GM12875 (cell line): ENCODE measurements at regions not wholly inside any gene's neighbourhood (a gene's known extent, or its start where the extent isn't known, plus 50 kb on each side); places are given as distances from the start of the nearest gene placed in this dataset.

ENCODE experiments used
- H3K4me3 ChIP-seq: one replicate; pipeline ENCODE4 v1.5.1; 2011; ENCODE audit warnings: low read depth, low read length, control low read depth
- CTCF ChIP-seq: IDR thresholded peaks from 2 replicates; pipeline ENCODE4 v1.5.1; 2011; ENCODE audit warnings: low read depth, mild to moderate bottlenecking, control low read depth, inconsistent platforms, low read length, moderate library complexity, borderline replicate concordance; ENCODE audit not compliant: insufficient read depth

- H3K4me3 ChIP-seq, result no peak overlapping the region
- no peak for TF ChIP-seq CTCF
Observed at GRCh38 chr2:184472481-184472880, 125.8 kb upstream of the ZNF804A start.

DNA sequence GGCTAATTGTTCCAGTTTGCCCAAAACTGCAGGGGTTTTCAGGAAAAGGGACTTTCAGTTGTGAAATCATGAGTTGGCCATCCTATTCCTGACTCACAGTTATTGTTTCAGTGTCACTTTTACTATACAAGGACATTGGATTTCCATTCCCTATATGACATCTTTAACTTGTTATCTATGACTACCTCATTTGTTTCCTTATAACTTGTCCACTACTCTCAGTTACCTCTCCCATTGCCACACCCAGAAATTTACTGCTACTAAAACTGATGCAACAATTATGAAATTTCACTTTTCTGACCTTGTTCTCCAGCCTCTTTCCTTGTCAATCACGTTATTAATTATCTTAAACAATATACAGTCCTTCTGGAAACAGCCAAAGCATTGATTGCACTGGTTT lies 116.5 kb upstream of the ZNF804A start:
- TF ChIP-seq CTCF, result no peak
- no peak overlapping the region for H3K4me3 ChIP-seq

DNA sequence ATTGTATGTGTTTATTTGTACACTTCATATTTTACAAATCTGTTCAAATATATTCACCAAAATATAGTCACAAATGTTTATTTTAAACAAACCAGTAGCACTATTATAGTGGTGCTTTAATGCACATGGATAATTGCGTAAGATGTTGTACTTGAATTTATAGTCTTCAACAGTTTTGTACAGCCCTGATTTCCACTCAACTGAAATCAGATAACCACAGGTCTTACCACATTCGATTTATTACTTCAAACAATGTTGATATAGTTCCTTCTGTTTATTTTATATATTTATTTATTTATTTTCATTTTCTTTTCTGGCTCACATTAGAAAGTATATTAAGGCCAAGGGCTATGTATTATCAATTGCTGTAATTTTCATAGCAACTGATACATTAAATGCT lies 99.4 kb upstream of the ZNF804A start:
- no peak for TF ChIP-seq CTCF
- H3K4me3 ChIP-seq, result no peak overlapping the region

GRCh38 chr2:184504252-184504651 lies 94.1 kb upstream of the ZNF804A start:
- TF ChIP-seq CTCF, result no peak

GRCh38 chr2:184507254-184507653 lies 91.1 kb upstream of the ZNF804A start:
- no peak for TF ChIP-seq CTCF
- H3K4me3 ChIP-seq, result no peak overlapping the region

More at GRCh38 chr2:184504252-184504651, 94.1 kb upstream of the ZNF804A start:
- no peak overlapping the region for H3K4me3 ChIP-seq

DNA sequence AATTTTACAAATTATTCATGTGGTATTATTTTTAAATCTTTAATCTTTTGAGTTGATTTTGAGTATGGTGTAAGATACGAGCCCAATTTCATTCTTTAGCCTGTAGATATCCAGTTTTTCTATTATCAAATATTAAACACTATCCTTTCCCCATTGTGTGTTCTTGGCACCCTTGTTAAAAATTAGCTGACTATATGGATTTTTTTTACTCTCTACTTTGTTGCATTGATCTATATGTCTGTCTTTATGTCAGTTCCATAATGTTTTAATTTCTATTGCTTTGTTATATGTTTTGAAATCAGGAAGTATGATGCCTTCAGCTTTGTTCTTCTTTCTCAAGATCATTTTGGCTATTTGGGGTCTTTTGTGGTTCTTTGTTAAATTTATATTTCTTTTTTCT lies 80.9 kb upstream of the ZNF804A start:
- TF ChIP-seq CTCF, result no peak
- H3K4me3 ChIP-seq, result no peak overlapping the region

DNA sequence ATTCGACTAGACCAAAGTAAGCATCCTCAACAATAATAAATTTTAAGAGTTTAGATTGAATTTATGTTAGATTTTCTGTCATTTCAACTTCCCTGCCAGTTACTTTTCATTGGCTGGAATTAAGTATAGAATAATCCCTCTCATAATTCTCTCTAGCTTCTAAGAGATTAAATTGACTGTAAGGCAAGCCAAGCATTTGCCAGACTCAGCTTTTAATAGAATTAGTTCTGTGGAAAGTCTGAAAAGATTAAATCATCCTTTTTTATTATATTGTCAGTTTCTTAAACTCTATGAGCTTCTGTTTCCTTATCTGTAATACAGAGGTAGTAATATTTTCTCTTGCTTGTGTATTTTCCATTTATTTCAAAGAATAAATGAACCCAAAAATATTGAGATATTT lies 77.9 kb upstream of the ZNF804A start:
- TF ChIP-seq CTCF, result no peak

More for the DNA sequence above, 77.9 kb upstream of the ZNF804A start:
- no peak overlapping the region for H3K4me3 ChIP-seq
